WI38 (cell line): ENCODE measurements at regions not wholly inside any gene's neighbourhood (a gene's known extent, or its start where the extent isn't known, plus 50 kb on each side); places are given as distances from the start of the nearest gene placed in this dataset.
"Not testable (repeated sequence)": the region's sequence is repeated elsewhere in the genome, so short reads cannot be mapped to it uniquely, and the experiment has no call there.

ENCODE experiments used
- H3K4me3 ChIP-seq: 2 replicates; pipeline ENCODE4 v1.5.1; 2011; ENCODE audit warnings: low read depth, mild to moderate bottlenecking, control low read depth, low read length
- TF ChIP-seq, protein P1 (sequence below): IDR thresholded peaks from 2 replicates; pipeline ENCODE4 v1.5.1; 2012; ENCODE audit warnings: low read depth, mild to moderate bottlenecking, control low read depth, low read length

DNA sequence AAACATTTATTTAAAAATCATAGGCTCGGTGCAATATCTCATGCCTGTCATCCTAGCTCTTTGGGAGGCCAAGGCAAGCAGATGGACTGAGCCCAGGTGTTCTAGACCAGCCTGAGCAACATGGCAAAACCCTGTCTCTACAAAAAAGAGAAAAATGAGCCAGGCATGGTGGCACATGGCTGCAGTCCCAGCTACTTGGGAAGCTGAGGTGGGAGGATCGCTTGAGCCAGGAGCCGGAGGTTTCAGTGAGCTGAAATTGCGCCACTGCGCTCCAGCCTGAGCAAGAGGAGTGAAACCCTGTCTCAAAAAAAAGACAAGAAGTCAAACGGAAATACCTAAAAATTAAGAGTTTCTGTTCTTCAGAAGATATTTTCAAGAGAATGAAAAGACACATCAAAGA, 122.3 kb downstream of the RSL24D1 start:
- no peak overlapping the region for H3K4me3 ChIP-seq

DNA sequence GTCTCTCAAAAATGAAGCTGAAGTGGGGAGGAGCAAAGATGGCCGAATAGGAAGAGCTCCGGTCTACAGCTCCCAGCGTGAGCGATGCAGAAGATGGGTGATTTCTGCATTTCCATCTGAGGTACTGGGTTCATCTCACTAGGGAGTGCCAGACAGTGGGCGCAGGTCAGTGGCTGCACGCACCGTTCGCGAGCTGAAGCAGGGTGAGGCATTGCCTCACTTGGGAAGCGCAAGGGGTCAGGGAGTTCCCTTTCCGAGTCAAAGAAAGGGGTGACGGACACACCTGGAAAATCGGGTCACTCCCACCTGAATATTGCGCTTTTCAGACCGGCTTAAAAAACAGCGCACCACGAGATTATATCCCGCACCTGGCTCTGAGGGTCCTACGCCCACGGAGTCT, 132.8 kb downstream of the RSL24D1 start:
- not testable (repeated sequence) for H3K4me3 ChIP-seq

More for the DNA sequence above, 122.3 kb downstream of the RSL24D1 start:
- TF ChIP-seq, protein P1, sequence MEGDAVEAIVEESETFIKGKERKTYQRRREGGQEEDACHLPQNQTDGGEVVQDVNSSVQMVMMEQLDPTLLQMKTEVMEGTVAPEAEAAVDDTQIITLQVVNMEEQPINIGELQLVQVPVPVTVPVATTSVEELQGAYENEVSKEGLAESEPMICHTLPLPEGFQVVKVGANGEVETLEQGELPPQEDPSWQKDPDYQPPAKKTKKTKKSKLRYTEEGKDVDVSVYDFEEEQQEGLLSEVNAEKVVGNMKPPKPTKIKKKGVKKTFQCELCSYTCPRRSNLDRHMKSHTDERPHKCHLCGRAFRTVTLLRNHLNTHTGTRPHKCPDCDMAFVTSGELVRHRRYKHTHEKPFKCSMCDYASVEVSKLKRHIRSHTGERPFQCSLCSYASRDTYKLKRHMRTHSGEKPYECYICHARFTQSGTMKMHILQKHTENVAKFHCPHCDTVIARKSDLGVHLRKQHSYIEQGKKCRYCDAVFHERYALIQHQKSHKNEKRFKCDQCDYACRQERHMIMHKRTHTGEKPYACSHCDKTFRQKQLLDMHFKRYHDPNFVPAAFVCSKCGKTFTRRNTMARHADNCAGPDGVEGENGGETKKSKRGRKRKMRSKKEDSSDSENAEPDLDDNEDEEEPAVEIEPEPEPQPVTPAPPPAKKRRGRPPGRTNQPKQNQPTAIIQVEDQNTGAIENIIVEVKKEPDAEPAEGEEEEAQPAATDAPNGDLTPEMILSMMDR: no peak

DNA sequence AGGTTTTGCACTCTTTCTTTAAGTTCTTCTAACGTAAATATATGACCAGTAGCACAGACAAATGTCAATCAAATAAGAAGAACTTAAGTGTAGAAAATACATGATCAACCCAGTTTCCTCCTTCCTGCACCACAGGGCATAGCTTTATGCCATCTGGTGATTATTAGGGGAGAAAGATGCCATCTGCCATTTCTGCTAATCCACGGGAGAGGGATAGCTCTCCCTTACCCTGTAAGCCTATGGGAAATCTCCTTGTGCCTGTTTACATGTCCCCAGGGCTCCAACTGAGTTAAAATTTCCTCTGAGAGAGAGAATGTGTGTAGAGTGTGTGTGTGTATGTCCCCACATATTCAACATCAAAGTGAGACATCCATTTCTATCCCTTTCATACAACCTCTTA, 135.9 kb downstream of the RSL24D1 start:
- TF ChIP-seq, protein P1: no peak
- no peak overlapping the region for H3K4me3 ChIP-seq

DNA sequence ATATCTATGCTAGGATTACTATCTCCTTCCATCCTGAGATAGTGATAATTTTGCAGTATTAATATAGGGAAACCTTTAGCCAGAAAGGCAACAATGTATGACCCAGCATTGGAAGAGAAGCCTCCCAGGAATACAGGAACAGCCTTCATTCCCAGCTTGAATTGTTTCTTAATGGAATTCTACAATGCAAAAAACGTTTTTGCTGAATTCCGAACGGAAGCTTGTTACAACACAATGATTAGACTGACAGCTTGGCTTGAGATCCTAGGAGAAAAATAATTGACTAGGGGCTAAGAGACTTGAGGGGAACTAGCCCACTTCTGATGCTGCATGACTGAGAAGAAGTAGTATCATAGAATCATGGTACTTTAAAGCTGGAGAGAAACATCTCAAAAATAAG, 140.2 kb downstream of the RSL24D1 start:
- TF ChIP-seq, protein P1: no peak
- no peak overlapping the region for H3K4me3 ChIP-seq

DNA sequence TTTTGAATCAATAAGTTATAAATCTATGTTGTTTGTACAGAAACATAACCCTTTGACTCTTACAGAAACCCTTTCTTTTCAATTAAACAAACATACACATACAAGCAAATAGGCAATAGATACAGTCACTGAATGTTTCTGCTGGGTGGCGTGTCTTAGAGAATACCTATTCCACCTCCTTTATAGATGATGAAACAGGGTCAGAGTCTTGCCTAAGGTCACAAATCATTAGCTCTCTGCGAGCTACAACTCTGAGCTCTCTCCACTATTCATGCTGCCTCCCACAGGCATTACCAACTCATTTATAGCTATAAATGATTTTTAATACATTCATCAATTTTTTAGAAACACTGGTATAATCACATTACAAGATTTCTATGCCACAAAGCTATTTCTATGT, 152.6 kb downstream of the RSL24D1 start:
- H3K4me3 ChIP-seq: no peak overlapping the region
- TF ChIP-seq, protein P1: no peak

DNA sequence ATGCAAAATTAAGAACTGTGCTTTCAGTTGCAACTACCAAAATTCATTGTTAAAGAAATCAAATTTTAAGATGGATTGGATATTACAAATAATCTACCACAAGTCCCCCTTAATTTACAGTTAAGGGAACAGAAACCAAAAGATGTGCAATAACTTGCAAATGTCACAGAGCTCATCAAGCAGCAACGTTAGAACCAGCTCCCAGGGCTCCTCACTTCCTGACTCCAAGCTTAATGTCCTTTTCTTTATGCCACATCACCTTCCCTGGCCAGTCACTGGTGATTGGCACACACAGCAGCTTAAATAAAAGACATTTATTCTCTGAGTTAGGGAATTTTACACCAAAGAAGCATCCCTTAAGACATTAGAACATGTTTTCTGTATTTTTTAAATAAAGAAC, 159.7 kb downstream of the RSL24D1 start:
- TF ChIP-seq, protein P1: no peak
- H3K4me3 ChIP-seq: no peak overlapping the region

DNA sequence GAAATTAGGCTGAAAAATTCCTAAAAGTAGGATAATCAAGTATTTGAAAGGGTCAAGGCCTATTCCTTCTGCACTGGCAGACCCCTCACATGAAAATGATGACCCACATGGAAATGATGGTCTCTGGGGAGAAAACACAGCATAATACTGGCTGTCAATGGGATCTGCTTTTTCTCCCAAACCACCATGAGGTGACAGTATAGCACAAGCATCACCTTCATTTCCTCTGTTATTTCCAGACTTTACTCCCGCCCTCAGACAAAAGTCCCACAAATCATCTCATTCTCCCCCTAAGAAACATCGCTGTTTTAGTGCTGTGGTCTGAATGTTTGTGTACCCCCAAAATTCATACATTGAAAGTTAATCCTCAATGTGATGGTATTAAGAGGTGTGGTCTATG, 161.0 kb downstream of the RSL24D1 start:
- H3K4me3 ChIP-seq: no peak overlapping the region
- TF ChIP-seq, protein P1: no peak

DNA sequence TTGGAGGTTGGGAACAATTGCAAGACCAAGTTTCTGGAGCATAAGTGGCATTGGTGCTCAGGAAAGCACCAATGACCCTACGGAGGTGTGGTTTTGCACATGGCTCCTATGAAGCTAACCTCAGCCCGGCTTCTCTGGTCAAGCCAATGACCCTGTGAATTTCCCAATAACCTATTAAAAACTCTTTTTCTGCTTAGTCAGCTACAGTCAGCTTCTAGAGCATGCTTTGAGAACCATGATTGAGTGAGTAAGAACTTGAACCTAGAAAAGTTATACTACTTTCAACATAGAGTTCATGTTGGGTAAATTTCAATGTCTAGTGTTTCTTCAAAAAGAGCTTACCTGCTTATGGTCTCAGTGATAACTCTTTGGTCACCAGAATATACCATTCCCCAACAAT, 163.2 kb downstream of the RSL24D1 start:
- TF ChIP-seq, protein P1: no peak
- H3K4me3 ChIP-seq: no peak overlapping the region
